Loucy (cell line): ENCODE measurements at regions not wholly inside any gene's neighbourhood (a gene's known extent, or its start where the extent isn't known, plus 50 kb on each side); places are given as distances from the start of the nearest gene placed in this dataset.

ENCODE experiments used
- H2AFZ ChIP-seq: fragments of 200-600 bp; sonication (generic); 2 replicates; pipeline ENCODE4 v1.6.0; 2016; ENCODE audit warnings: antibody characterized with exemption, mild to moderate bottlenecking, low read length, moderate library complexity
- H3F3A ChIP-seq: fragments of 200-600 bp; 2 replicates; pipeline ENCODE4 v1.6.0; 2016; ENCODE audit warnings: antibody characterized with exemption, low read depth, mild to moderate bottlenecking
- H3K27me3 ChIP-seq: fragments of 200-600 bp; sonication (generic); 2 replicates; pipeline ENCODE4 v1.6.1; 2014; ENCODE audit warnings: low read length, mild to moderate bottlenecking; ENCODE audit not compliant: insufficient read depth, poor library complexity, severe bottlenecking
- H3K36me3 ChIP-seq: fragments of 200-600 bp; sonication (generic); 2 replicates; pipeline ENCODE4 v1.6.1; 2016; ENCODE audit warnings: low read length; ENCODE audit not compliant: insufficient read depth
- H3K4me1 ChIP-seq: fragments of 200-600 bp; sonication (generic); 2 replicates; pipeline ENCODE4 v1.5.1; 2014; ENCODE audit warnings: low read length, mild to moderate bottlenecking; ENCODE audit not compliant: insufficient read depth, poor library complexity, severe bottlenecking
- H3K4me2 ChIP-seq: fragments of 200-600 bp; sonication (generic); 2 replicates; pipeline ENCODE4 v1.6.0; 2014; ENCODE audit warnings: antibody characterized with exemption, low read length, low read depth, mild to moderate bottlenecking; ENCODE audit not compliant: poor library complexity, severe bottlenecking
- H3K4me3 ChIP-seq: fragments of 200-600 bp; sonication (generic); 2 replicates; pipeline ENCODE4 v1.5.1; 2014; ENCODE audit warnings: low read length, mild to moderate bottlenecking, mixed read lengths; ENCODE audit not compliant: poor library complexity, severe bottlenecking
- H3K79me2 ChIP-seq: fragments of 200-600 bp; sonication (generic); 2 replicates; pipeline ENCODE4 v1.6.1; 2014; ENCODE audit warnings: low read length; ENCODE audit not compliant: insufficient read depth
- H3K9ac ChIP-seq: fragments of 200-600 bp; sonication (generic); 2 replicates; pipeline ENCODE4 v1.6.0; 2014; ENCODE audit warnings: mild to moderate bottlenecking, low read depth, low read length, moderate library complexity; ENCODE audit not compliant: poor library complexity, severe bottlenecking
- H3K9me2 ChIP-seq: fragments of 200-600 bp; sonication (generic); replicated peaks from 2 replicates; pipeline ENCODE4 v1.6.1; 2016; ENCODE audit warnings: low read depth, low read length, mixed read lengths
- H3K9me3 ChIP-seq: fragments of 200-600 bp; sonication (generic); 2 replicates; pipeline ENCODE4 v1.6.1; 2014; ENCODE audit warnings: mild to moderate bottlenecking, antibody characterized with exemption, low read length, low read depth; ENCODE audit not compliant: insufficient read depth
- H4K20me1 ChIP-seq: fragments of 200-600 bp; sonication (generic); 2 replicates; pipeline ENCODE4 v1.6.0; 2014; ENCODE audit warnings: antibody characterized with exemption, low read length, mild to moderate bottlenecking; ENCODE audit not compliant: insufficient read depth, poor library complexity, severe bottlenecking
- CTCF ChIP-seq: fragments of 200-600 bp; sonication (generic); conservative IDR thresholded peaks from 2 replicates; pipeline ENCODE4 v1.5.1; 2014; ENCODE audit warnings: mild to moderate bottlenecking, antibody characterized with exemption, low read length
- EZH2phosphoT487 ChIP-seq: fragments of 200-600 bp; IDR thresholded peaks from 2 replicates; pipeline ENCODE4 v1.6.1; 2018; ENCODE audit warnings: antibody characterized with exemption, mild to moderate bottlenecking, moderate library complexity, borderline replicate concordance

DNA sequence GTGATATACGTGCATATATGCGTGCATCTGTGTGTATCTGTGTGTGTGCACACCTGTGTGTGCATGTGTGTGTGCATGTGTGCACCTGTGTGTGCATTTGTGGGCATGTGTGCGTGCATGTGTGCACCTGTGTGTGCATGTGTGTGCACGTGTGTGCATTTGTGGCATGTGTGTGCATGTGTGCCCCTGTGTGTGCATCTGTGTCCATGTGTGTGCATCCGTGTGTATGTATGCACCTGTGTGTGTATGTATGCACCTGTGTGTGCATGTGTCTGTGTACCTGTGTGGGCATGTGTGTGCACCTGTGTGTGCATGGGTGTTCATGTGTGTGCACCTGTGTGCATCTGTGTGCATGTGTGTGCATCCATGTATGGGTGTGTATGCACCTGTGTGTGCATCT lies 167.8 kb upstream of the SFSWAP start:
- Histone ChIP-seq H3K27me3 (no peaks in the 10 kb centered on the region), H3K9ac (no peak overlapping the region), H3F3A (no peaks in the 10 kb centered on the region)

DNA sequence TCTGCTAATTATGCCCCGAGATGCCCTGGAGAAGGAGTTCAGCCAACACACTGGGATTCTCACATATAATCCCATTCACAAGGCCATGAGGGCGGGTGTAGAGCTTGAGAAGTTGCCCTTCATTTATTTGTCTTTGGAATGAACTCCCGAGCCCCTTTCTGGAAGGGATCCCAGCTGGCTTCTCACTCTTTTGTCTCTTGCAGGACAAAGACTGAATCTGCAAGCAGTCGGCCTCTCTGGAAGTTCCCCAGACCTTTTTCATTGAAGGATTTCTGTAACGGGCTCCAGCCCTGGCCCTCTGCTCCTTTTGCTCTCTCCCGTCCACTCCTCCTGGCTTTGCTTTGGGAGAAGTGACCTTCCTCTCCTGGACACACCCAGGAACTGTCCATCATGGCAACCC lies 163.3 kb upstream of the SFSWAP start:
- H2AFZ ChIP-seq = no peak overlapping the region
- H3K36me3 ChIP-seq = no peaks in the 10 kb centered on the region
- no peaks in the 10 kb centered on the region for H3F3A ChIP-seq
- H3K9me2 ChIP-seq = no peaks in the 10 kb centered on the region
- H3K27me3 ChIP-seq = no peaks in the 10 kb centered on the region
- no peaks in the 10 kb centered on the region for H4K20me1 ChIP-seq
- no peaks in the 10 kb centered on the region for H3K9me3 ChIP-seq
- no peak overlapping the region for H3K4me2 ChIP-seq
- TF ChIP-seq CTCF (no peak), EZH2phosphoT487 (no peak)
- H3K4me3 ChIP-seq = no peak overlapping the region
- H3K79me2 ChIP-seq = no peaks in the 10 kb centered on the region
- H3K9ac ChIP-seq = no peak overlapping the region
- H3K4me1 ChIP-seq = no peaks in the 10 kb centered on the region

More for the DNA sequence above, 167.8 kb upstream of the SFSWAP start:
- Histone ChIP-seq H3K4me3 (no peak overlapping the region), H4K20me1 (no peaks in the 10 kb centered on the region), H3K4me1 (no peaks in the 10 kb centered on the region), H3K9me2 (no peaks in the 10 kb centered on the region), H3K36me3 (no peaks in the 10 kb centered on the region), H3K79me2 (no peaks in the 10 kb centered on the region), H3K4me2 (no peak overlapping the region), H3K9me3 (no peaks in the 10 kb centered on the region; the same call in 1 of the 2 replicates), H2AFZ (no peak overlapping the region)
- no peak for TF ChIP-seq CTCF
- TF ChIP-seq EZH2phosphoT487 = no peak

- no peaks in the 10 kb centered on the region for H3K4me1 ChIP-seq
- no peaks in the 10 kb centered on the region for H3K9me3 ChIP-seq
- H3K9me2 ChIP-seq = no peaks in the 10 kb centered on the region
- no peaks in the 10 kb centered on the region for H4K20me1 ChIP-seq
- H3K36me3 ChIP-seq = no peaks in the 10 kb centered on the region
- H3K27me3 ChIP-seq = no peaks in the 10 kb centered on the region
- no peak overlapping the region for H2AFZ ChIP-seq
- no peaks in the 10 kb centered on the region for H3F3A ChIP-seq
- TF ChIP-seq CTCF (no peak), EZH2phosphoT487 (no peak)
- no peak overlapping the region for H3K4me2 ChIP-seq
- H3K4me3 ChIP-seq = no peak overlapping the region
- H3K79me2 ChIP-seq = no peaks in the 10 kb centered on the region
- H3K9ac ChIP-seq = no peak overlapping the region
These were observed 160.8 kb upstream of the SFSWAP start for GRCh38 chr12:131550121-131550520.
